ENCODE measurements at regions not wholly inside any gene's neighbourhood (a gene's known extent, or its start where the extent isn't known, plus 50 kb on each side); places are given as distances from the start of the nearest gene placed in this dataset.

DNA sequence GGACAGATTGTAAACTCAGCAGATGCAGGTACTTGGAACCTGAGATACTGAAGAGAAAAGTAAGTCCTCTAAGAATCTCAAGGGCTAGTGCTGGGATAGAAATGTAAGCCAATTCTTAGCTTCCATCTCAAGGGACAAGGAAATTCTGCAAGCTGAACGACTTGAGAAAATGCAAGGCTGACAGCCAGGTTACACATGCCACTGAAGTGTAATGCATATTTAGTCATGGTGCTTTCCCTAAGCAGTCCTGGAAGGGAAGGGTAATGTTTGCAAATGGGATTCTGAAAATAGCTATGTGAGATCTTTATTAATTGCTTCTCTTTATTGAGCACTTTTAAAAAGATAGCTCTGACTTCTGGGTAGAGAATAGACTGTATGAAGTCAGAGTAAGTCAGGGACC lies 402.7 kb upstream of the SEL1L start:
- TF ChIP-seq POLR2A (IDR thresholded peaks at IDR 0.05): no peak
- TF ChIP-seq, protein P1, sequence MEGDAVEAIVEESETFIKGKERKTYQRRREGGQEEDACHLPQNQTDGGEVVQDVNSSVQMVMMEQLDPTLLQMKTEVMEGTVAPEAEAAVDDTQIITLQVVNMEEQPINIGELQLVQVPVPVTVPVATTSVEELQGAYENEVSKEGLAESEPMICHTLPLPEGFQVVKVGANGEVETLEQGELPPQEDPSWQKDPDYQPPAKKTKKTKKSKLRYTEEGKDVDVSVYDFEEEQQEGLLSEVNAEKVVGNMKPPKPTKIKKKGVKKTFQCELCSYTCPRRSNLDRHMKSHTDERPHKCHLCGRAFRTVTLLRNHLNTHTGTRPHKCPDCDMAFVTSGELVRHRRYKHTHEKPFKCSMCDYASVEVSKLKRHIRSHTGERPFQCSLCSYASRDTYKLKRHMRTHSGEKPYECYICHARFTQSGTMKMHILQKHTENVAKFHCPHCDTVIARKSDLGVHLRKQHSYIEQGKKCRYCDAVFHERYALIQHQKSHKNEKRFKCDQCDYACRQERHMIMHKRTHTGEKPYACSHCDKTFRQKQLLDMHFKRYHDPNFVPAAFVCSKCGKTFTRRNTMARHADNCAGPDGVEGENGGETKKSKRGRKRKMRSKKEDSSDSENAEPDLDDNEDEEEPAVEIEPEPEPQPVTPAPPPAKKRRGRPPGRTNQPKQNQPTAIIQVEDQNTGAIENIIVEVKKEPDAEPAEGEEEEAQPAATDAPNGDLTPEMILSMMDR (IDR thresholded peaks at IDR 0.05): no peak

Measured in ovary (tissue), 3 donors.